Neural progenitor cell (in vitro differentiated cells): ENCODE measurements at regions not wholly inside any gene's neighbourhood (a gene's known extent, or its start where the extent isn't known, plus 50 kb on each side); places are given as distances from the start of the nearest gene placed in this dataset.

ENCODE experiments used
- DNase-seq: peaks from one replicate; pipeline ENCODE4 v3.0.0-alpha.2; 2016; ENCODE audit warnings: low spot score
- H2AFZ ChIP-seq: fragments of 200-600 bp; sonication (generic); replicated peaks from 2 replicates; pipeline ENCODE4 v1.6.1; 2016; ENCODE audit warnings: antibody characterized with exemption
- H3F3A ChIP-seq: fragments of 200-600 bp; sonication (generic); 2 replicates; pipeline ENCODE4 v1.6.1; 2016; ENCODE audit warnings: antibody characterized with exemption, low read depth
- H3K27ac ChIP-seq: fragments of 200-600 bp; sonication (generic); 2 replicates; pipeline ENCODE4 v1.5.1; 2016; ENCODE audit warnings: mild to moderate bottlenecking
- H3K27me3 ChIP-seq: fragments of 200-600 bp; sonication (generic); 2 replicates; pipeline ENCODE4 v1.6.1; 2016; ENCODE audit warnings: mild to moderate bottlenecking, moderate library complexity
- H3K36me3 ChIP-seq: fragments of 200-600 bp; sonication (generic); 2 replicates; pipeline ENCODE4 v1.5.1; 2016
- H3K4me1 ChIP-seq: fragments of 200-600 bp; sonication (generic); 2 replicates; pipeline ENCODE4 v1.6.1; 2016; ENCODE audit warnings: mixed run types
- H3K4me2 ChIP-seq: fragments of 200-600 bp; sonication (generic); 2 replicates; pipeline ENCODE4 v1.6.1; 2016
- H3K4me3 ChIP-seq: fragments of 200-600 bp; sonication (generic); 2 replicates; pipeline ENCODE4 v1.5.1; 2016
- H3K79me2 ChIP-seq: fragments of 200-600 bp; sonication (generic); 2 replicates; pipeline ENCODE4 v1.6.1; 2016; ENCODE audit warnings: low read depth
- H3K9ac ChIP-seq: fragments of 200-600 bp; sonication (generic); 2 replicates; pipeline ENCODE4 v1.6.1; 2016
- H3K9me3 ChIP-seq: fragments of 200-600 bp; sonication (generic); 2 replicates; pipeline ENCODE4 v1.5.1; 2016; ENCODE audit warnings: low read depth
- H4K20me1 ChIP-seq: fragments of 200-600 bp; sonication (generic); 2 replicates; pipeline ENCODE4 v1.6.1; 2016; ENCODE audit warnings: low read depth
- H3K27ac Mint-ChIP-seq: 3 replicates; pipeline ENCODE4 v1.8.0; 2021; ENCODE audit warnings: mixed read lengths
- H3K27me3 Mint-ChIP-seq: 2 replicates; pipeline ENCODE4 v1.8.0; 2022; ENCODE audit warnings: low read depth, mild to moderate bottlenecking, inconsistent platforms, moderate library complexity, mixed read lengths; ENCODE audit not compliant: insufficient read depth
- H3K36me3 Mint-ChIP-seq: 3 replicates; pipeline ENCODE4 v1.8.0; 2021; ENCODE audit warnings: mixed read lengths
- H3K4me1 Mint-ChIP-seq: 3 replicates; pipeline ENCODE4 v1.8.0; 2021; ENCODE audit warnings: mixed read lengths
- H3K4me3 Mint-ChIP-seq: 3 replicates; pipeline ENCODE4 v1.8.0; 2021; ENCODE audit warnings: mild to moderate bottlenecking, moderate library complexity, mixed read lengths
- H3K9me3 Mint-ChIP-seq: 3 replicates; pipeline ENCODE4 v1.8.0; 2020; ENCODE audit warnings: mixed read lengths
- EZH2 ChIP-seq: fragments of 200-600 bp; sonication (generic); IDR thresholded peaks from 2 replicates; pipeline ENCODE4 v1.6.1; 2017; ENCODE audit warnings: antibody characterized with exemption, mild to moderate bottlenecking, moderate library complexity
- EZH2phosphoT487 ChIP-seq: fragments of 200-600 bp; sonication (generic); IDR thresholded peaks from 2 replicates; pipeline ENCODE4 v1.6.1; 2017; ENCODE audit warnings: antibody characterized with exemption
- TF ChIP-seq, protein P1 (sequence below): fragments of 200-600 bp; sonication (generic); IDR thresholded peaks from 2 replicates; pipeline ENCODE4 v1.5.1; 2017; ENCODE audit warnings: antibody characterized with exemption, mild to moderate bottlenecking

DNA sequence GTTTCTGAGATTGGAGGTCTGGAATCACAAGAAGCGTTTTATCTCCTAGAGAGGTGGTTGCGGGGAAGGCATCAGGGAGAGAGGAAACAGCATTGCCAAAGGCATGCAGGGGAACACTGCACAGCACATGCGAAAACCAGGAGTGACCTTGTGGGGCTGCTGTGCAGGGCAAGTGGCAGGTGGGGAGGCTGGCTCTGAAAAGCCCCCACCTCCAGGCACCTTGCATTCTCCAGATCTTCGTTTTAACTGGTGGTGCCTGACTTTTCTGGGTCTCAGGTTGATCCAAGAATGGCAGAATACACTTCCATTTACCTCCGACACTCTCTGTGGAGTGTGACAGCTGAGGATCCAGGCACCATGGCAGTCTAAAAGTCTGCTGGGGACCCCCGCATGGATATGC, 209.4 kb upstream of the LEF1 start:
- Histone ChIP-seq H3K36me3 (no peaks in the 10 kb centered on the region), H2AFZ (no peak overlapping the region), H3K4me1 (peaks cover 11% of the 10 kb centered on the region), H3K79me2 (no peaks in the 10 kb centered on the region), H3K4me3 (no peak overlapping the region), H3K9ac (no peak overlapping the region), H3K27ac (no peak overlapping the region), H3K9me3 (no peaks in the 10 kb centered on the region), H3F3A (no peaks in the 10 kb centered on the region), H4K20me1 (no peaks in the 10 kb centered on the region), H3K27me3 (no peaks in the 10 kb centered on the region), H3K4me2 (no peak overlapping the region)
- Mint-ChIP-seq H3K36me3 (no peaks in the 10 kb centered on the region), H3K4me1 (peaks cover 13% of the 10 kb centered on the region), H3K27ac (no peak overlapping the region), H3K4me3 (no peak overlapping the region), H3K27me3 (peaks cover 2% of the 10 kb centered on the region), H3K9me3 (peaks cover 3% of the 10 kb centered on the region)
- DNase-seq: no peak
- TF ChIP-seq, protein P1, sequence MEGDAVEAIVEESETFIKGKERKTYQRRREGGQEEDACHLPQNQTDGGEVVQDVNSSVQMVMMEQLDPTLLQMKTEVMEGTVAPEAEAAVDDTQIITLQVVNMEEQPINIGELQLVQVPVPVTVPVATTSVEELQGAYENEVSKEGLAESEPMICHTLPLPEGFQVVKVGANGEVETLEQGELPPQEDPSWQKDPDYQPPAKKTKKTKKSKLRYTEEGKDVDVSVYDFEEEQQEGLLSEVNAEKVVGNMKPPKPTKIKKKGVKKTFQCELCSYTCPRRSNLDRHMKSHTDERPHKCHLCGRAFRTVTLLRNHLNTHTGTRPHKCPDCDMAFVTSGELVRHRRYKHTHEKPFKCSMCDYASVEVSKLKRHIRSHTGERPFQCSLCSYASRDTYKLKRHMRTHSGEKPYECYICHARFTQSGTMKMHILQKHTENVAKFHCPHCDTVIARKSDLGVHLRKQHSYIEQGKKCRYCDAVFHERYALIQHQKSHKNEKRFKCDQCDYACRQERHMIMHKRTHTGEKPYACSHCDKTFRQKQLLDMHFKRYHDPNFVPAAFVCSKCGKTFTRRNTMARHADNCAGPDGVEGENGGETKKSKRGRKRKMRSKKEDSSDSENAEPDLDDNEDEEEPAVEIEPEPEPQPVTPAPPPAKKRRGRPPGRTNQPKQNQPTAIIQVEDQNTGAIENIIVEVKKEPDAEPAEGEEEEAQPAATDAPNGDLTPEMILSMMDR: no peak
- TF ChIP-seq EZH2phosphoT487 (no peak), EZH2 (no peak)

DNA sequence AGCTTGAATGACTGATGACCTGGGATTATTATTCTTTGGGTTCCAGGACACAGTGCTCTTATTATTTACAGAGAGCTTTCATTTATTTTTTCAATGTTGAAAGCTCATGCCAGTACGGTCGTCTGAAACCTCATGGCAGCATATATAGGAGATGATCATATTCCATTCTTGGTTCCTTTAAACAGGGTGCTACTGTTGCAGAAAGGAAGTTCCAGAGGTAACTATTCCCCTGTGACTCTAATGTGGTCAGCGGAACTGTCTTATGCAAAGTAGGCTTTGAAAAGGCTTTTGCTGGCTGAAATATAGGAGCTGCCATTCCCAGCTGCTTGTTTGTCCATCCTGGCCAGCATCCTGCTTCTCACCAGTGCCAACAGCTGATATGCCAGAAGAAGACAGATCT, 208.3 kb upstream of the LEF1 start:
- Histone ChIP-seq H3K27me3 (no peaks in the 10 kb centered on the region), H3F3A (peaks cover 3% of the 10 kb centered on the region), H3K27ac (no peak overlapping the region), H3K9me3 (no peaks in the 10 kb centered on the region), H3K79me2 (no peaks in the 10 kb centered on the region), H3K36me3 (no peaks in the 10 kb centered on the region), H3K4me3 (no peak overlapping the region), H3K9ac (no peak overlapping the region), H2AFZ (peak overlapping the region; percentile 27), H4K20me1 (no peaks in the 10 kb centered on the region), H3K4me1 (peaks cover 19% of the 10 kb centered on the region), H3K4me2 (no peak overlapping the region)
- H3K27ac Mint-ChIP-seq: no peak overlapping the region
- no peaks in the 10 kb centered on the region for H3K36me3 Mint-ChIP-seq
- H3K27me3 Mint-ChIP-seq: peaks cover 4% of the 10 kb centered on the region
- peaks cover 3% of the 10 kb centered on the region for H3K9me3 Mint-ChIP-seq
- peaks cover 18% of the 10 kb centered on the region for H3K4me1 Mint-ChIP-seq
- DNase-seq: no peak
- no peak overlapping the region for H3K4me3 Mint-ChIP-seq
- TF ChIP-seq, protein P1: no peak
- TF ChIP-seq EZH2phosphoT487 (no peak), EZH2 (no peak)

DNA sequence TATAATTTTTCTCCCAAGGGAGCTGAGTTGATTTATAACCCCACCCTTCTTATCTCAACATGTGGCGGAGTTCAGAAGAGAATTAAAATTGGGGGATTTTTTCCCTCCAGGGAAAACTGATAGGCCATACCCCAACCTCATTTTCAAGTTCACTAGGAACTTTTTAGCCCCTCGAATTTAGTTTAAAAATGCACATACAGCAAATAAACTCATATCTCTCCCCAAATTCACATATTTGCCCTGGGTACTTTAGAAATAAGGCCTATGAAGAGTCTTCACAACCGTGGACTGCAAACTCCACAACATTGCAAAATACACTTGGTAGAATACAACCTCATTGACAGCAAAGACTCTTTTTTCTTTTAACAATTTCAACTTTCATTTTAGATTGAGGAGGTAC, 206.7 kb upstream of the LEF1 start:
- Mint-ChIP-seq H3K9me3 (peaks cover 3% of the 10 kb centered on the region), H3K4me1 (peaks cover 34% of the 10 kb centered on the region), H3K4me3 (no peak overlapping the region), H3K36me3 (no peaks in the 10 kb centered on the region), H3K27me3 (peaks cover 4% of the 10 kb centered on the region), H3K27ac (no peak overlapping the region)
- Histone ChIP-seq H3K27ac (no peak overlapping the region), H3K9ac (no peak overlapping the region), H3K36me3 (no peaks in the 10 kb centered on the region), H3K4me3 (no peak overlapping the region), H3F3A (peaks cover 19% of the 10 kb centered on the region), H3K9me3 (no peaks in the 10 kb centered on the region), H4K20me1 (no peaks in the 10 kb centered on the region), H3K27me3 (no peaks in the 10 kb centered on the region), H3K79me2 (no peaks in the 10 kb centered on the region), H3K4me2 (no peak overlapping the region), H3K4me1 (peaks cover 35% of the 10 kb centered on the region), H2AFZ (no peak overlapping the region)
- TF ChIP-seq EZH2phosphoT487 (no peak), EZH2 (no peak)
- TF ChIP-seq, protein P1: no peak
- no peak for DNase-seq

DNA sequence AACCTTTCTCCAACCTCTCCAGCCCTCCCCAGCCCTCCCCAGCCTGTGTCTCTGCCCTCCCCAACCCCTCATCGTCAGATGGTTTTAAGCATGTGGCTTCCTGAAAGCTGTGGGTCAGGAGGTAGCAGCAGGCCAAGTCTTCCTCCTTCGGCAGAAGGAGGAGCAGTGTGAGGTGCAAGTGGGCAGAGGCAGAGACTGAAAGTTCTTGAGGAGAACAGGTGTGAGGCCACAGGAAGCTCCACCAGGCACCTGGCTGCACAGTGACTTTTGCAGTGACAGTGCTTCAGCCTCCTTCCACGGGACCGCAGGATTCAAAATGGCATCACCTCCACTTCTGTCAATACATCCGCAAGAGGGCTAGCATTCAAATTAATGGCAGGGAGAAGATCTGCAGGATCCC, 203.9 kb upstream of the LEF1 start:
- H3K27ac Mint-ChIP-seq: no peak overlapping the region
- no peak for DNase-seq
- Histone ChIP-seq H3K36me3 (no peaks in the 10 kb centered on the region), H3K9ac (no peak overlapping the region), H3K79me2 (no peaks in the 10 kb centered on the region), H2AFZ (no peak overlapping the region), H3F3A (peaks cover 26% of the 10 kb centered on the region), H3K9me3 (no peaks in the 10 kb centered on the region), H3K27me3 (no peaks in the 10 kb centered on the region), H3K4me3 (no peak overlapping the region), H4K20me1 (no peaks in the 10 kb centered on the region), H3K4me2 (no peak overlapping the region), H3K27ac (no peak overlapping the region), H3K4me1 (peaks cover 44% of the 10 kb centered on the region)
- H3K27me3 Mint-ChIP-seq: peaks cover 7% of the 10 kb centered on the region
- peaks cover 48% of the 10 kb centered on the region for H3K4me1 Mint-ChIP-seq
- no peak overlapping the region for H3K4me3 Mint-ChIP-seq
- no peaks in the 10 kb centered on the region for H3K9me3 Mint-ChIP-seq
- no peaks in the 10 kb centered on the region for H3K36me3 Mint-ChIP-seq
- no peak for TF ChIP-seq EZH2
- TF ChIP-seq, protein P1: no peak
- no peak for TF ChIP-seq EZH2phosphoT487
